ENCODE measurements at regions not wholly inside any gene's neighbourhood (a gene's known extent, or its start where the extent isn't known, plus 50 kb on each side); places are given as distances from the start of the nearest gene placed in this dataset.

- CTCF ChIA-PET = no interaction called here
- Histone ChIP-seq H3K4me1 (ENCODE audit: insufficient read depth, low read length) (no peaks in the 10 kb centered on the region), H3K9me3 (ENCODE audit: control insufficient read depth in 1 of 2, insufficient read depth in 1 of 2, low read length in 2 of 2) (no peaks in the 10 kb centered on the region), H3K27ac (ENCODE audit: low read depth in 1 of 2, low read length in 2 of 2) (no peak overlapping the region), H3K36me3 (ENCODE audit: insufficient read depth, low read length) (no peaks in the 10 kb centered on the region), H3K4me3 (ENCODE audit: low read length) (no peak overlapping the region), H3K27me3 (ENCODE audit: control insufficient read depth in 1 of 2, insufficient read depth in 2 of 2, low read length in 2 of 2) (peaks cover 0 to 3% of the 10 kb centered on the region in 2 experiments)
- Mint-ChIP-seq H3K27ac (no peak overlapping the region), H3K9me3 (no peaks in the 10 kb centered on the region), H3K4me3 (no peak overlapping the region), H3K27me3 (peaks cover 21% of the 10 kb centered on the region), H3K4me1 (ENCODE audit: low read depth) (no peaks in the 10 kb centered on the region), H3K36me3 (ENCODE audit: low read depth) (no peaks in the 10 kb centered on the region)
- POLR2A ChIA-PET = no interaction called here
- intact Hi-C loops (cut with DNase I, micrococcal nuclease) = no loop called here
- no peak for TF ChIP-seq CTCF (IDR thresholded peaks at IDR 0.05)
- no peak for ATAC-seq (ENCODE audit: poor library complexity)
- no peak for DNase-seq
These were observed 108.2 kb upstream of the SALL4 start for GRCh38 chr20:51910321-51911050.

- no peak for DNase-seq
- H3K36me3 ChIP-seq (ENCODE audit: insufficient read depth, low read length) = no peaks in the 10 kb centered on the region
- POLR2A ChIA-PET = no interaction called here
- H3K9me3 ChIP-seq (ENCODE audit: control insufficient read depth in 1 of 2, insufficient read depth in 1 of 2, low read length in 2 of 2) = no peaks in the 10 kb centered on the region
- no peak overlapping the region for H3K27ac Mint-ChIP-seq
- no peaks in the 10 kb centered on the region for H3K9me3 Mint-ChIP-seq
- no peak overlapping the region for H3K27ac ChIP-seq (ENCODE audit: low read depth in 1 of 2, low read length in 2 of 2)
- ATAC-seq (ENCODE audit: poor library complexity) = no peak
- H3K36me3 Mint-ChIP-seq (ENCODE audit: low read depth) = no peaks in the 10 kb centered on the region
- TF ChIP-seq CTCF (IDR thresholded peaks at IDR 0.05) = no peak
- intact Hi-C loops (cut with DNase I, micrococcal nuclease) = no loop called here
- peaks cover 0 to 3% of the 10 kb centered on the region in 2 experiments for H3K27me3 ChIP-seq (ENCODE audit: control insufficient read depth in 1 of 2, insufficient read depth in 2 of 2, low read length in 2 of 2)
- H3K4me1 Mint-ChIP-seq (ENCODE audit: low read depth) = no peaks in the 10 kb centered on the region
- H3K27me3 Mint-ChIP-seq = peaks cover 19% of the 10 kb centered on the region
- no peaks in the 10 kb centered on the region for H3K4me1 ChIP-seq (ENCODE audit: insufficient read depth, low read length)
- H3K4me3 ChIP-seq (ENCODE audit: low read length) = no peak overlapping the region
- CTCF ChIA-PET = no interaction called here
- no peak overlapping the region for H3K4me3 Mint-ChIP-seq
These were observed 104.4 kb upstream of the SALL4 start for GRCh38 chr20:51906679-51907078.

GRCh38 chr20:51906049-51906448 is 103.7 kb upstream of the SALL4 start:
- no peaks in the 10 kb centered on the region for H3K4me1 ChIP-seq (ENCODE audit: insufficient read depth, low read length)
- DNase-seq = no peak
- H3K36me3 ChIP-seq (ENCODE audit: insufficient read depth, low read length) = no peaks in the 10 kb centered on the region
- H3K27me3 Mint-ChIP-seq = peaks cover 14% of the 10 kb centered on the region
- H3K27me3 ChIP-seq (ENCODE audit: control insufficient read depth in 1 of 2, insufficient read depth in 2 of 2, low read length in 2 of 2) = peaks cover 0 to 5% of the 10 kb centered on the region in 2 experiments
- no peak for TF ChIP-seq CTCF (IDR thresholded peaks at IDR 0.05)
- H3K4me1 Mint-ChIP-seq (ENCODE audit: low read depth) = no peaks in the 10 kb centered on the region
- intact Hi-C loops (cut with DNase I, micrococcal nuclease) = no loop called here
- no peak overlapping the region for H3K27ac Mint-ChIP-seq
- no peak overlapping the region for H3K27ac ChIP-seq (ENCODE audit: low read depth in 1 of 2, low read length in 2 of 2)
- H3K4me3 Mint-ChIP-seq = no peak overlapping the region
- POLR2A ChIA-PET = no interaction called here
- H3K9me3 ChIP-seq (ENCODE audit: control insufficient read depth in 1 of 2, insufficient read depth in 1 of 2, low read length in 2 of 2) = no peaks in the 10 kb centered on the region
- no peaks in the 10 kb centered on the region for H3K36me3 Mint-ChIP-seq (ENCODE audit: low read depth)
- no peak for ATAC-seq (ENCODE audit: poor library complexity)
- H3K9me3 Mint-ChIP-seq = no peaks in the 10 kb centered on the region
- CTCF ChIA-PET = no interaction called here
- H3K4me3 ChIP-seq (ENCODE audit: low read length) = no peak overlapping the region
